HepG2 (cell line): ENCODE measurements at regions not wholly inside any gene's neighbourhood (a gene's known extent, or its start where the extent isn't known, plus 50 kb on each side); places are given as distances from the start of the nearest gene placed in this dataset.

Experiments used
- ATAC-seq: fragments of 200-7000 bp; cut with Tn5 transposase; 3 replicates; pipeline ENCODE4 v1.9.1; 2020; ENCODE audit warnings: mild to moderate bottlenecking, moderate library complexity
- BruUV-seq: library from RNA; stranded (reverse); fragments of 400-500 nt; replicated peaks from 2 replicates; lab custom pipeline; 2021; lab: Mats Ljungman, UMichigan
- CTCF ChIA-PET: fragments of 300-600 bp; formaldehyde crosslinking; extraction: SDS; loops from one replicate; lab custom pipeline; 2021; ENCODE audit warnings: low total read pairs, inconsistent platforms, low intra/inter-chr PET ratio; lab: Yijun Ruan, JAX
- POLR2A ChIA-PET: fragments of 350-600 bp; sonication (Branson Sonifier 250); formaldehyde crosslinking; loops from one replicate; lab custom pipeline; 2020; ENCODE audit warnings: antibody characterized with exemption, inconsistent platforms; lab: Yijun Ruan, JAX
- DNase-seq: peaks from one replicate; pipeline ENCODE4 v3.0.0-alpha.2; 2015; ENCODE audit warnings: low spot score
- FAIRE-seq: peaks from 3 replicates; lab custom pipeline; 2011; peaks lifted over from hg19 to GRCh38; lab: Jason Lieb, UNC
- H2AFZ ChIP-seq: one replicate; pipeline ENCODE4 v1.6.1; 2011; ENCODE audit warnings: low read length, inconsistent platforms
- H3K27ac ChIP-seq: fragments of 300-600 bp; 3 replicates; pipeline ENCODE4 v1.8.0; 2011; ENCODE audit warnings: mixed run types, mild to moderate bottlenecking, mixed read lengths, low read length, inconsistent platforms; ENCODE audit not compliant: insufficient read depth; ENCODE audit errors: extremely low read length
- H3K27me3 ChIP-seq, 2 experiments: fragments of 200-600 bp in 1 of 2; 2 replicates in 1 of 2; 3 replicates in 1 of 2; pipeline versions ENCODE4 v1.6.0 to v1.8.0; 2011; ENCODE audit warnings: low read length in 2 of 2, mild to moderate bottlenecking in 2 of 2, moderate library complexity in 2 of 2, inconsistent platforms in 1 of 2; ENCODE audit not compliant: insufficient read depth in 2 of 2, control insufficient read depth in 1 of 2
- H3K36me3 ChIP-seq, 2 experiments: fragments of 200-600 bp in 1 of 2; replicated peaks in 1 of 2; 2 replicates in 1 of 2; 3 replicates in 1 of 2; pipeline versions ENCODE4 v1.5.1 to v1.8.0; 2011; ENCODE audit warnings: low read length in 2 of 2, inconsistent platforms in 1 of 2; ENCODE audit not compliant: insufficient read depth in 2 of 2, control insufficient read depth in 1 of 2
- H3K4me1 ChIP-seq: 2 replicates; pipeline ENCODE4 v1.5.1; 2012; ENCODE audit warnings: low read length, inconsistent platforms; ENCODE audit not compliant: insufficient read depth
- H3K4me2 ChIP-seq: 2 replicates; pipeline ENCODE4 v1.6.0; 2011; ENCODE audit warnings: low read depth, low read length, inconsistent platforms
- H3K4me3 ChIP-seq, 3 experiments: fragments of 200-600 bp in 1 of 3; sonication (generic), shearing (Covaris generic) in 1 of 3; replicated peaks in 1 of 3; 2 replicates each; pipeline ENCODE4 v1.5.1; 2011 to 2016; ENCODE audit warnings: low read length in 3 of 3, inconsistent platforms in 2 of 3, low read depth in 2 of 3, mild to moderate bottlenecking in 2 of 3, control low read depth in 1 of 3, mixed read lengths in 1 of 3; ENCODE audit not compliant: insufficient read depth in 1 of 3
- H3K79me2 ChIP-seq: one replicate; pipeline ENCODE4 v1.6.1; 2011; ENCODE audit warnings: low read length, inconsistent platforms; ENCODE audit not compliant: insufficient read depth
- H3K9ac ChIP-seq: 2 replicates; pipeline ENCODE4 v1.6.0; 2011; ENCODE audit warnings: mild to moderate bottlenecking, low read depth, low read length, inconsistent platforms; ENCODE audit not compliant: insufficient read depth
- H3K9me3 ChIP-seq: 2 replicates; pipeline ENCODE4 v1.5.1; 2012; ENCODE audit warnings: mild to moderate bottlenecking, low read length
- H4K20me1 ChIP-seq: 2 replicates; pipeline ENCODE4 v1.6.0; 2011; ENCODE audit warnings: inconsistent platforms, mild to moderate bottlenecking, low read length, moderate library complexity; ENCODE audit not compliant: insufficient read depth
- CREBL2 ChIP-seq: sonication (generic); formaldehyde crosslinking; IDR thresholded peaks from 2 replicates; pipeline ENCODE4 v1.8.1; 2023; ENCODE audit warnings: missing genetic modification reagents, mild to moderate bottlenecking, borderline replicate concordance
- HNF4A ChIP-seq: sonication (generic); formaldehyde crosslinking; IDR thresholded peaks from 2 replicates; pipeline ENCODE4 v1.4.0; 2020; ENCODE audit warnings: missing genetic modification reagents
- STAG1 ChIP-seq: sonication (generic); formaldehyde crosslinking; IDR thresholded peaks from 2 replicates; pipeline ENCODE4 v1.4.0; 2020; ENCODE audit warnings: missing genetic modification reagents
- ZNF432 ChIP-seq: sonication (generic); formaldehyde crosslinking; IDR thresholded peaks from 2 replicates; pipeline ENCODE4 v1.5.0; 2020; ENCODE audit warnings: missing genetic modification reagents, mild to moderate bottlenecking, borderline replicate concordance
- ZNF530 ChIP-seq: sonication (generic); formaldehyde crosslinking; IDR thresholded peaks from 2 replicates; pipeline ENCODE4 v1.5.0; 2020; ENCODE audit warnings: low read depth, mild to moderate bottlenecking, missing genetic modification reagents
- WGBS: methylation state at CpG from one replicate; pipeline ENCODE4 v1.1.6; 2017; ENCODE audit warnings: low lambda C conversion rate; 5-methylcytosine and 5-hydroxymethylcytosine counted together
- in situ Hi-C: cut with HindIII; loops from 2 replicates; pipeline ENCODE4 v1.10.0; 2017; ENCODE audit warnings: low pct_unique_long_range_greater_than_20kb; ENCODE audit not compliant: extremely low pct_ligation_motif_present
- intact Hi-C: fragments of 100-400 bp; cut with micrococcal nuclease; formaldehyde crosslinking; loops from one replicate; pipeline ENCODE4 v1.10.0; 2022; ENCODE audit not compliant: unreplicated experiment

- H2AFZ ChIP-seq = no peak overlapping the region
- H3K4me3 ChIP-seq = no peak overlapping the region
- H3K27me3 ChIP-seq = no peaks in the 10 kb centered on the region
- no peak overlapping the region for H3K27ac ChIP-seq
- 4% methylated on average over 3 of the region's 3 CpGs for WGBS
- ATAC-seq (no peak), FAIRE-seq (no peak)
- no peak overlapping the region for H3K9ac ChIP-seq
- intact Hi-C loops (no loop called here), in situ Hi-C loops (no loop called here)
- no peaks in the 10 kb centered on the region for H3K9me3 ChIP-seq
- H3K4me1 ChIP-seq = no peaks in the 10 kb centered on the region
- H3K36me3 ChIP-seq = no peaks in the 10 kb centered on the region
- H4K20me1 ChIP-seq = no peaks in the 10 kb centered on the region
- H3K79me2 ChIP-seq = no peaks in the 10 kb centered on the region
- no peak overlapping the region for H3K4me2 ChIP-seq
- BruUV-seq = no TSS peak
- POLR2A ChIA-PET = no interaction called here
- CTCF ChIA-PET = no interaction called here
- no peak for TF ChIP-seq CREBL2 (CRISPR knock-in tag)
- no peak for TF ChIP-seq ZNF530 (CRISPR knock-in tag)
- TF ChIP-seq, all 625 proteins: peak for 0
- no peak for DNase-seq
Observed at GRCh38 chr1:195898373-195898772, 709.9 kb downstream of the KCNT2 start.

GRCh38 chr1:195897076-195897475 lies 711.2 kb downstream of the KCNT2 start:
- TF ChIP-seq STAG1 (CRISPR knock-in tag) = 0 out of 2 replicates have a peak, but pooled peaks have one; percentile 8
- no peak for TF ChIP-seq HNF4A (CRISPR knock-in tag)
- TF ChIP-seq ZNF432 (CRISPR knock-in tag) = no peak
- intact Hi-C loops = no loop called here
- Histone ChIP-seq H2AFZ (no peak overlapping the region), H4K20me1 (no peaks in the 10 kb centered on the region), H3K4me1 (no peaks in the 10 kb centered on the region), H3K27me3 (no peaks in the 10 kb centered on the region), H3K27ac (no peak overlapping the region), H3K79me2 (no peaks in the 10 kb centered on the region), H3K4me2 (no peak overlapping the region), H3K9me3 (no peaks in the 10 kb centered on the region), H3K9ac (no peak overlapping the region), H3K4me3 (no peak overlapping the region), H3K36me3 (no peaks in the 10 kb centered on the region)
- WGBS = 19% methylated on average over 6 of the region's 6 CpGs
- in situ Hi-C loops = no loop called here
- DNase-seq (no peak), ATAC-seq (no peak), FAIRE-seq (no peak)
- BruUV-seq = no TSS peak
- ChIA-PET CTCF (no interaction called here), POLR2A (no interaction called here)
